Liver (tissue), 3 donors: ENCODE measurements at regions not wholly inside any gene's neighbourhood (a gene's known extent, or its start where the extent isn't known, plus 50 kb on each side); places are given as distances from the start of the nearest gene placed in this dataset.

ENCODE experiments used
- SP1 ChIP-seq: IDR thresholded peaks from 2 replicates; pipeline ENCODE4 v1.6.1; 2018; ENCODE audit warnings: antibody characterized with exemption, mild to moderate bottlenecking
- TF ChIP-seq, protein P1 (sequence below): fragments of 150-350 bp; IDR thresholded peaks from 2 replicates; pipeline ENCODE4 v1.5.1; 2017; ENCODE audit warnings: improper control_type of control experiment, low read depth, low read length; ENCODE audit not compliant: missing input control
- donor health status: healthy.
- donor health status: healthy.

DNA sequence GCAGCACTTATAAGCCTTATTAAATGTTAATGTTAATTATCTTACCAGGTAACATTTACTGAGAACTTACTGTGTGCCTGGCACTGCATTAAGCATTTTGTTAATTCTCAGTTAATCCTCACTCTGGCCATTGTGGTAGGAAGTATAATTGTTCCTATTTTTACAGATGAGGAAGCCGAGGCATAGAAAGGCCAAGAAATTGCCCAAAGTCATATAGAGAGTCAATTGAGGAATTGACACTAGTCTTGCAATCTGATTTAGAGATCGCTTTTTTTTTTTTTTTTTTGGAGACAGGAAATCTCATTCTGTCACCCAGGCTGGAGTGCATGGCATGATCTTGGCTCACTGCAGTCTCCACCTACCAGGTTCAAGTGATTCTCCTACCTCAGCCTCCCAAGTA lies 132.6 kb upstream of the PROK2 start:
- TF ChIP-seq SP1 = no peak
- TF ChIP-seq, protein P1, sequence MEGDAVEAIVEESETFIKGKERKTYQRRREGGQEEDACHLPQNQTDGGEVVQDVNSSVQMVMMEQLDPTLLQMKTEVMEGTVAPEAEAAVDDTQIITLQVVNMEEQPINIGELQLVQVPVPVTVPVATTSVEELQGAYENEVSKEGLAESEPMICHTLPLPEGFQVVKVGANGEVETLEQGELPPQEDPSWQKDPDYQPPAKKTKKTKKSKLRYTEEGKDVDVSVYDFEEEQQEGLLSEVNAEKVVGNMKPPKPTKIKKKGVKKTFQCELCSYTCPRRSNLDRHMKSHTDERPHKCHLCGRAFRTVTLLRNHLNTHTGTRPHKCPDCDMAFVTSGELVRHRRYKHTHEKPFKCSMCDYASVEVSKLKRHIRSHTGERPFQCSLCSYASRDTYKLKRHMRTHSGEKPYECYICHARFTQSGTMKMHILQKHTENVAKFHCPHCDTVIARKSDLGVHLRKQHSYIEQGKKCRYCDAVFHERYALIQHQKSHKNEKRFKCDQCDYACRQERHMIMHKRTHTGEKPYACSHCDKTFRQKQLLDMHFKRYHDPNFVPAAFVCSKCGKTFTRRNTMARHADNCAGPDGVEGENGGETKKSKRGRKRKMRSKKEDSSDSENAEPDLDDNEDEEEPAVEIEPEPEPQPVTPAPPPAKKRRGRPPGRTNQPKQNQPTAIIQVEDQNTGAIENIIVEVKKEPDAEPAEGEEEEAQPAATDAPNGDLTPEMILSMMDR = no peak
